Retinal pigment epithelial cell (primary cell): ENCODE measurements at regions not wholly inside any gene's neighbourhood (a gene's known extent, or its start where the extent isn't known, plus 50 kb on each side); places are given as distances from the start of the nearest gene placed in this dataset.
"Not testable (repeated sequence)": the region's sequence is repeated elsewhere in the genome, so short reads cannot be mapped to it uniquely, and the experiment has no call there.

ENCODE experiments used
- DNase-seq: peaks from one replicate; pipeline ENCODE4 v3.0.0-alpha.2; 2010; ENCODE audit warnings: low read depth
- H3K4me3 ChIP-seq: 2 replicates; pipeline ENCODE4 v1.5.1; 2011; ENCODE audit warnings: mild to moderate bottlenecking, low read length, control low read depth, moderate library complexity
- CTCF ChIP-seq: conservative IDR thresholded peaks from 2 replicates; pipeline ENCODE4 v1.5.1; 2011; ENCODE audit warnings: low read depth, low read length, control low read depth, inconsistent platforms

GRCh38 chr10:109665321-109665720, 258.0 kb downstream of the XPNPEP1 start:
- no peak overlapping the region for H3K4me3 ChIP-seq
- no peak for DNase-seq
- TF ChIP-seq CTCF, result no peak

- H3K4me3 ChIP-seq, result no peak overlapping the region
- no peak for TF ChIP-seq CTCF
- no peak for DNase-seq
Observed at GRCh38 chr10:109664554-109664953, 258.8 kb downstream of the XPNPEP1 start.

GRCh38 chr10:109663122-109663521, 260.2 kb downstream of the XPNPEP1 start:
- no peak for DNase-seq
- no peak for TF ChIP-seq CTCF
- no peak overlapping the region for H3K4me3 ChIP-seq

GRCh38 chr10:109652612-109653011, 270.7 kb downstream of the XPNPEP1 start:
- DNase-seq, H3K4me3 ChIP-seq: not testable (repeated sequence)

GRCh38 chr10:109650228-109650627, 273.1 kb downstream of the XPNPEP1 start:
- H3K4me3 ChIP-seq, result no peak overlapping the region
- no peak for DNase-seq
- no peak for TF ChIP-seq CTCF

- DNase-seq, result no peak
- H3K4me3 ChIP-seq, result no peak overlapping the region
- TF ChIP-seq CTCF, result no peak
Observed at GRCh38 chr10:109647627-109648026, 275.7 kb downstream of the XPNPEP1 start.

- H3K4me3 ChIP-seq, result no peak overlapping the region
- TF ChIP-seq CTCF, result no peak
- no peak for DNase-seq
Observed at GRCh38 chr10:109633846-109634245, 289.5 kb downstream of the XPNPEP1 start.

GRCh38 chr10:109633017-109633416, 290.3 kb downstream of the XPNPEP1 start:
- DNase-seq, H3K4me3 ChIP-seq: not testable (repeated sequence)
